Lung (tissue), 11 donors: ENCODE measurements at regions not wholly inside any gene's neighbourhood (a gene's known extent, or its start where the extent isn't known, plus 50 kb on each side); places are given as distances from the start of the nearest gene placed in this dataset.

Experiments
- ATAC-seq: fragments of 200-7000 bp; cut with Tn5 transposase; one replicate; pipeline ENCODE4 v1.9.1; 2020; ENCODE audit warnings: moderate number of reproducible peaks; ENCODE audit not compliant: insufficient read depth, low FRiP score
- DNase-seq, 3 donors: peaks; one replicate each; pipeline ENCODE4 v3.0.0-alpha.2; 2013 to 2017
- H3K27ac ChIP-seq, 2 donors: one replicate each; pipeline ENCODE4 v1.5.1; 2013; ENCODE audit warnings: mild to moderate bottlenecking in 2 of 2, moderate library complexity in 2 of 2, control low read depth in 1 of 2, inconsistent platforms in 1 of 2, low read depth in 1 of 2, low read length in 1 of 2
- H3K27me3 ChIP-seq, 3 donors: one replicate each; pipeline ENCODE4 v1.5.1; 2013; ENCODE audit warnings: low read length in 2 of 3; ENCODE audit not compliant: control insufficient read depth in 3 of 3, insufficient read depth in 3 of 3
- H3K36me3 ChIP-seq, 4 donors: one replicate each; pipeline ENCODE4 v1.5.1; 2013; ENCODE audit warnings: low read length in 4 of 4, mild to moderate bottlenecking in 1 of 4, moderate library complexity in 1 of 4; ENCODE audit not compliant: control insufficient read depth in 4 of 4, insufficient read depth in 4 of 4
- H3K4me1 ChIP-seq, 5 donors: one replicate each; pipeline ENCODE4 v1.5.1; 2013; ENCODE audit warnings: low read length in 5 of 5, mild to moderate bottlenecking in 2 of 5, moderate library complexity in 1 of 5; ENCODE audit not compliant: control insufficient read depth in 5 of 5, insufficient read depth in 5 of 5
- H3K4me3 ChIP-seq: one replicate; pipeline ENCODE4 v1.5.1; 2013; ENCODE audit warnings: mild to moderate bottlenecking, control low read depth, moderate library complexity
- H3K9ac ChIP-seq, 2 donors: one replicate each; pipeline ENCODE4 v1.5.1; 2013; ENCODE audit warnings: low read length in 2 of 2, control low read depth in 1 of 2; ENCODE audit not compliant: insufficient read depth in 1 of 2
- H3K9me3 ChIP-seq, 4 donors: one replicate each; pipeline ENCODE4 v1.5.1; 2013; ENCODE audit warnings: low read length in 3 of 4, mild to moderate bottlenecking in 1 of 4, moderate library complexity in 1 of 4; ENCODE audit not compliant: control insufficient read depth in 4 of 4, insufficient read depth in 3 of 4
- CTCF ChIP-seq: IDR thresholded peaks from 2 replicates; pipeline ENCODE4 v1.5.1; 2012; ENCODE audit warnings: mild to moderate bottlenecking; ENCODE audit errors: control extremely low read depth, extremely low read depth
- WGBS, 2 donors: extraction: QIAGEN DNeasy Blood & Tissue Kit; methylation state at CpG; one replicate each; pipeline ENCODE4 v1.1.7; 2013; 5-methylcytosine and 5-hydroxymethylcytosine counted together
- donor health status: control.
- donor health status: control.
- donor health status: Bipolar disorder and iron deficiency.
- donor health status: healthy.
- donor health status: DM: yes; HTN: yes; CAD: no.

GRCh38 chr3:145820170-145820569 is 340.8 kb downstream of the PLOD2 start:
- TF ChIP-seq CTCF = no peak
- no peak overlapping the region for H3K27ac ChIP-seq
- H3K9me3 ChIP-seq = no peaks in the 10 kb centered on the region
- ATAC-seq (no peak), DNase-seq (no peak)
- no peaks in the 10 kb centered on the region for H3K27me3 ChIP-seq
- no peaks in the 10 kb centered on the region for H3K36me3 ChIP-seq
- 53 to 69% methylated on average over 2 of the region's 2 CpGs for WGBS, 2 donors
- no peaks in the 10 kb centered on the region for H3K4me1 ChIP-seq
- no peak overlapping the region for H3K4me3 ChIP-seq
- no peak overlapping the region for H3K9ac ChIP-seq

- H3K4me3 ChIP-seq = no peak overlapping the region
- DNase-seq = no peak
Observed at GRCh38 chr3:145842294-145842902, 318.6 kb downstream of the PLOD2 start.

GRCh38 chr3:145843561-145843960 is 317.4 kb downstream of the PLOD2 start:
- H3K9ac ChIP-seq = no peak overlapping the region
- H3K27me3 ChIP-seq = no peaks in the 10 kb centered on the region
- no peaks in the 10 kb centered on the region for H3K36me3 ChIP-seq
- ATAC-seq (no peak), DNase-seq (no peak)
- H3K4me1 ChIP-seq = no peaks in the 10 kb centered on the region
- 79 to 92% methylated on average over 1 of the region's 1 CpG for WGBS, 2 donors
- H3K4me3 ChIP-seq = no peak overlapping the region
- no peak for TF ChIP-seq CTCF
- H3K9me3 ChIP-seq = no peaks in the 10 kb centered on the region
- H3K27ac ChIP-seq = no peak overlapping the region

More at GRCh38 chr3:145842294-145842902, 318.6 kb downstream of the PLOD2 start:
- 66 to 72% methylated on average over 2 of the region's 2 CpGs for WGBS, 2 donors
- Histone ChIP-seq H3K36me3 (no peaks in the 10 kb centered on the region), H3K27ac (no peak overlapping the region), H3K9ac (no peak overlapping the region), H3K27me3 (no peaks in the 10 kb centered on the region), H3K4me1 (no peaks in the 10 kb centered on the region), H3K9me3 (no peaks in the 10 kb centered on the region)
- no peak for TF ChIP-seq CTCF
- no peak for ATAC-seq

- peak in 1 of 3 donors; percentile 3 for DNase-seq
- no peak overlapping the region for H3K27ac ChIP-seq
- WGBS, 2 donors = 95% methylated on average over 1 of the region's 1 CpG
- H3K4me1 ChIP-seq = no peaks in the 10 kb centered on the region
- no peaks in the 10 kb centered on the region for H3K9me3 ChIP-seq
- no peak overlapping the region for H3K9ac ChIP-seq
- TF ChIP-seq CTCF = no peak
- no peaks in the 10 kb centered on the region for H3K36me3 ChIP-seq
- ATAC-seq = no peak
- H3K27me3 ChIP-seq = no peaks in the 10 kb centered on the region
- no peak overlapping the region for H3K4me3 ChIP-seq
Observed at GRCh38 chr3:145849115-145849514, 311.9 kb downstream of the PLOD2 start.
